Fibroblast of lung (primary cell): ENCODE measurements at regions not wholly inside any gene's neighbourhood (a gene's known extent, or its start where the extent isn't known, plus 50 kb on each side); places are given as distances from the start of the nearest gene placed in this dataset.

Source experiments
- DNase-seq, 2 donors: peaks; one replicate each; pipeline versions ENCODE4 v3.0.0 to v3.0.0-alpha.2; 2010; ENCODE audit warnings: low read depth in 2 of 2
- H2AFZ ChIP-seq: 2 replicates; pipeline ENCODE4 v1.5.1; 2012; ENCODE audit warnings: low read length, control low read depth, inconsistent platforms
- H3K27ac ChIP-seq: 2 replicates; pipeline ENCODE4 v1.5.1; 2011; ENCODE audit warnings: low read length, control low read depth; ENCODE audit not compliant: insufficient read depth
- H3K27me3 ChIP-seq: 2 replicates; pipeline ENCODE4 v1.5.1; 2011; ENCODE audit warnings: mild to moderate bottlenecking, low read length; ENCODE audit not compliant: control insufficient read depth, insufficient read depth
- H3K36me3 ChIP-seq: 2 replicates; pipeline ENCODE4 v1.5.1; 2011; ENCODE audit warnings: low read length; ENCODE audit not compliant: control insufficient read depth, insufficient read depth
- H3K4me1 ChIP-seq: 2 replicates; pipeline ENCODE4 v1.5.1; 2011; ENCODE audit warnings: low read length; ENCODE audit not compliant: control insufficient read depth, insufficient read depth; ENCODE audit errors: extremely low read depth
- H3K4me2 ChIP-seq: 2 replicates; pipeline ENCODE4 v1.5.1; 2011; ENCODE audit warnings: low read length, control low read depth; ENCODE audit not compliant: insufficient read depth; ENCODE audit errors: extremely low read depth
- H3K4me3 ChIP-seq, 4 experiments: fragments of 200-600 bp in 1 of 4; sonication (generic) in 1 of 4; replicated peaks in 1 of 4; 2 replicates each; pipeline ENCODE4 v1.5.1; 2011 to 2016; ENCODE audit warnings: low read length in 4 of 4, low read depth in 3 of 4, mild to moderate bottlenecking in 3 of 4, control low read depth in 2 of 4, inconsistent platforms in 1 of 4, mixed read lengths in 1 of 4; ENCODE audit not compliant: insufficient read depth in 1 of 4; ENCODE audit errors: control extremely low read depth in 1 of 4
- H3K79me2 ChIP-seq: 2 replicates; pipeline ENCODE4 v1.5.1; 2012; ENCODE audit warnings: mild to moderate bottlenecking, low read length, inconsistent platforms; ENCODE audit not compliant: control insufficient read depth, insufficient read depth
- H3K9ac ChIP-seq: 2 replicates; pipeline ENCODE4 v1.5.1; 2011; ENCODE audit warnings: mild to moderate bottlenecking, low read length, control low read depth; ENCODE audit not compliant: insufficient read depth
- H3K9me3 ChIP-seq: 2 replicates; pipeline ENCODE4 v1.5.1; 2012; ENCODE audit warnings: low read depth, low read length; ENCODE audit not compliant: control insufficient read depth, insufficient read depth
- H4K20me1 ChIP-seq: 2 replicates; pipeline ENCODE4 v1.5.1; 2011; ENCODE audit warnings: low read length; ENCODE audit not compliant: control insufficient read depth, insufficient read depth; ENCODE audit errors: extremely low read depth
- EZH2 ChIP-seq: IDR thresholded peaks from 2 replicates; pipeline ENCODE4 v1.5.1; 2012; ENCODE audit warnings: low read length, control low read depth, mild to moderate bottlenecking; ENCODE audit errors: missing control alignments
- TF ChIP-seq, protein P1 (sequence below), 2 donors: IDR thresholded peaks in 1 of 2; conservative IDR thresholded peaks in 1 of 2; 1 replicate in 1 of 2; 2 replicates in 1 of 2; pipeline ENCODE4 v1.5.1; 2011 to 2012; ENCODE audit warnings: low read length in 2 of 2, control low read depth in 1 of 2, inconsistent platforms in 1 of 2, low read depth in 1 of 2, mild to moderate bottlenecking in 1 of 2

GRCh38 chr9:85291266-85291665, 450.5 kb downstream of the AGTPBP1 start:
- Histone ChIP-seq H3K4me2 (no peak overlapping the region), H3K9ac (no peak overlapping the region), H4K20me1 (no peaks in the 10 kb centered on the region), H3K4me3 (no peak overlapping the region), H3K27ac (no peak overlapping the region), H2AFZ (no peak overlapping the region), H3K4me1 (no peaks in the 10 kb centered on the region), H3K27me3 (no peaks in the 10 kb centered on the region), H3K79me2 (no peaks in the 10 kb centered on the region), H3K36me3 (no peaks in the 10 kb centered on the region), H3K9me3 (no peaks in the 10 kb centered on the region)
- DNase-seq: no peak
- TF ChIP-seq, protein P1, sequence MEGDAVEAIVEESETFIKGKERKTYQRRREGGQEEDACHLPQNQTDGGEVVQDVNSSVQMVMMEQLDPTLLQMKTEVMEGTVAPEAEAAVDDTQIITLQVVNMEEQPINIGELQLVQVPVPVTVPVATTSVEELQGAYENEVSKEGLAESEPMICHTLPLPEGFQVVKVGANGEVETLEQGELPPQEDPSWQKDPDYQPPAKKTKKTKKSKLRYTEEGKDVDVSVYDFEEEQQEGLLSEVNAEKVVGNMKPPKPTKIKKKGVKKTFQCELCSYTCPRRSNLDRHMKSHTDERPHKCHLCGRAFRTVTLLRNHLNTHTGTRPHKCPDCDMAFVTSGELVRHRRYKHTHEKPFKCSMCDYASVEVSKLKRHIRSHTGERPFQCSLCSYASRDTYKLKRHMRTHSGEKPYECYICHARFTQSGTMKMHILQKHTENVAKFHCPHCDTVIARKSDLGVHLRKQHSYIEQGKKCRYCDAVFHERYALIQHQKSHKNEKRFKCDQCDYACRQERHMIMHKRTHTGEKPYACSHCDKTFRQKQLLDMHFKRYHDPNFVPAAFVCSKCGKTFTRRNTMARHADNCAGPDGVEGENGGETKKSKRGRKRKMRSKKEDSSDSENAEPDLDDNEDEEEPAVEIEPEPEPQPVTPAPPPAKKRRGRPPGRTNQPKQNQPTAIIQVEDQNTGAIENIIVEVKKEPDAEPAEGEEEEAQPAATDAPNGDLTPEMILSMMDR (conservative IDR thresholded peaks at IDR 0.05 in 1 of 2, IDR thresholded peaks at IDR 0.05 in 1 of 2; ENCODE audit: low read depth in 1 of 2, low read length in 2 of 2): no peak
- TF ChIP-seq EZH2: no peak

DNA sequence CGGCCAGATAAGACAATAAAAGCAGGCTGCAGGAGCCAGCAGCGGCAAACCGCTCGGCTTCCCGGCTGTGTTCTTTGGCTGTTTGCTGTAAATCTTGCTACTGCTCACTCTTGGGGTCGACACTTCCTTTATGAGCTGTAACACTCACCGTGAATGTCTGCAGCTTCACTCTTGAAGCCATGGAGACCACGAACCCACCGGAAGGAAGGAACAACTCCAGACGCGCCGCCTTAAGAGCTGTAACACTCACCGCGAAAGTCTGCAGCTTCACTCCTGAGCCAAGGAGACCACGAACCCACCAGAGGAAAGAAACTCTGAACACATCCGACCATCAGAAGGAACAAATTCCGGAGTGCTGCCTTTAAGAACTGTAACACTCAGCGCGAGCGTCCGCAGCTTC, 451.7 kb downstream of the AGTPBP1 start:
- Histone ChIP-seq H3K9me3 (no peaks in the 10 kb centered on the region), H3K36me3 (no peaks in the 10 kb centered on the region), H3K4me2 (no peak overlapping the region), H3K27ac (no peak overlapping the region), H3K4me3 (no peak overlapping the region), H4K20me1 (no peaks in the 10 kb centered on the region), H3K79me2 (no peaks in the 10 kb centered on the region), H3K4me1 (no peaks in the 10 kb centered on the region), H2AFZ (no peak overlapping the region), H3K9ac (no peak overlapping the region), H3K27me3 (no peaks in the 10 kb centered on the region)
- DNase-seq: no peak
- TF ChIP-seq, protein P1 (conservative IDR thresholded peaks at IDR 0.05 in 1 of 2, IDR thresholded peaks at IDR 0.05 in 1 of 2; ENCODE audit: low read depth in 1 of 2, low read length in 2 of 2): no peak
- TF ChIP-seq EZH2: no peak

GRCh38 chr9:85289142-85289541, 452.6 kb downstream of the AGTPBP1 start:
- no peak overlapping the region for H3K4me2 ChIP-seq
- no peak overlapping the region for H3K4me3 ChIP-seq
- no peaks in the 10 kb centered on the region for H4K20me1 ChIP-seq
- no peak overlapping the region for H3K9ac ChIP-seq
- TF ChIP-seq EZH2: no peak
- TF ChIP-seq, protein P1 (conservative IDR thresholded peaks at IDR 0.05 in 1 of 2, IDR thresholded peaks at IDR 0.05 in 1 of 2; ENCODE audit: low read depth in 1 of 2, low read length in 2 of 2): no peak
- H3K79me2 ChIP-seq: no peaks in the 10 kb centered on the region
- no peak for DNase-seq
- H3K36me3 ChIP-seq: no peaks in the 10 kb centered on the region
- no peaks in the 10 kb centered on the region for H3K9me3 ChIP-seq
- H3K27me3 ChIP-seq: no peaks in the 10 kb centered on the region
- no peak overlapping the region for H3K27ac ChIP-seq
- H3K4me1 ChIP-seq: no peaks in the 10 kb centered on the region
- no peak overlapping the region for H2AFZ ChIP-seq
